H9 (cell line): ENCODE measurements at regions not wholly inside any gene's neighbourhood (a gene's known extent, or its start where the extent isn't known, plus 50 kb on each side); places are given as distances from the start of the nearest gene placed in this dataset.

Source experiments
- DNase-seq: peaks from one replicate; pipeline ENCODE4 v3.0.0-alpha.2; 2017
- H2AFZ ChIP-seq: one replicate; pipeline ENCODE4 v1.6.1; 2013; ENCODE audit warnings: mild to moderate bottlenecking, low read length, control low read depth, moderate library complexity
- H2AK5ac ChIP-seq: 2 replicates; pipeline ENCODE4 v1.6.1; 2013; ENCODE audit warnings: low read length, control low read depth, mixed read lengths; ENCODE audit not compliant: insufficient read length
- H2BK120ac ChIP-seq: one replicate; pipeline ENCODE4 v1.6.1; 2013; ENCODE audit warnings: low read depth, mild to moderate bottlenecking, low read length, control low read depth, inconsistent platforms; ENCODE audit not compliant: poor library complexity, severe bottlenecking
- H2BK12ac ChIP-seq: 2 replicates; pipeline ENCODE4 v1.6.1; 2013; ENCODE audit warnings: low read length, control low read depth, mixed read lengths, low read depth; ENCODE audit not compliant: insufficient read length
- H2BK15ac ChIP-seq: 2 replicates; pipeline ENCODE4 v1.6.1; 2013; ENCODE audit warnings: low read depth, low read length, control low read depth
- H2BK20ac ChIP-seq: one replicate; pipeline ENCODE4 v1.6.1; 2013; ENCODE audit warnings: low read depth, mild to moderate bottlenecking, low read length, control low read depth, inconsistent platforms; ENCODE audit not compliant: poor library complexity, severe bottlenecking
- H2BK5ac ChIP-seq: 2 replicates; pipeline ENCODE4 v1.6.1; 2013; ENCODE audit warnings: low read length, control low read depth, mixed read lengths; ENCODE audit not compliant: insufficient read length
- H3K14ac ChIP-seq: 2 replicates; pipeline ENCODE4 v1.6.1; 2013; ENCODE audit warnings: low read length, control low read depth; ENCODE audit not compliant: insufficient read depth
- H3K18ac ChIP-seq: 2 replicates; pipeline ENCODE4 v1.6.1; 2013; ENCODE audit warnings: low read depth, mild to moderate bottlenecking, mixed read lengths, low read length, control low read depth; ENCODE audit not compliant: insufficient read length
- H3K23ac ChIP-seq: 2 replicates; pipeline ENCODE4 v1.6.1; 2013; ENCODE audit warnings: low read length, control low read depth, mixed read lengths, low read depth; ENCODE audit not compliant: insufficient read length
- H3K23me2 ChIP-seq: 2 replicates; pipeline ENCODE4 v1.6.1; 2013; ENCODE audit warnings: low read depth, mild to moderate bottlenecking, mixed read lengths, low read length, control low read depth; ENCODE audit not compliant: insufficient read length, poor library complexity, severe bottlenecking
- H3K27ac ChIP-seq: 2 replicates; pipeline ENCODE4 v1.5.1; 2013; ENCODE audit warnings: low read length, control low read depth, mixed read lengths, low read depth; ENCODE audit not compliant: insufficient read length
- H3K27me3 ChIP-seq: 2 replicates; pipeline ENCODE4 v1.6.1; 2013; ENCODE audit warnings: low read length, control low read depth, inconsistent platforms; ENCODE audit not compliant: insufficient read depth
- H3K4ac ChIP-seq: 2 replicates; pipeline ENCODE4 v1.6.1; 2013; ENCODE audit warnings: low read depth, mild to moderate bottlenecking, control low read depth, inconsistent platforms, low read length, moderate library complexity
- H3K4me1 ChIP-seq: 2 replicates; pipeline ENCODE4 v1.6.1; 2013; ENCODE audit warnings: low read length, control low read depth, inconsistent platforms; ENCODE audit not compliant: insufficient read depth
- H3K4me2 ChIP-seq: 2 replicates; pipeline ENCODE4 v1.6.1; 2013; ENCODE audit warnings: low read length, control low read depth, mixed read lengths; ENCODE audit not compliant: insufficient read length, insufficient read depth
- H3K56ac ChIP-seq: 2 replicates; pipeline ENCODE4 v1.6.1; 2013; ENCODE audit warnings: low read depth, mild to moderate bottlenecking, mixed read lengths, low read length, control low read depth; ENCODE audit not compliant: insufficient read length
- H3K79me1 ChIP-seq: 2 replicates; pipeline ENCODE4 v1.6.1; 2013; ENCODE audit warnings: low read depth, mild to moderate bottlenecking, moderate library complexity, low read length, control low read depth, inconsistent platforms; ENCODE audit not compliant: insufficient read depth, poor library complexity, severe bottlenecking
- H3K79me2 ChIP-seq: 2 replicates; pipeline ENCODE4 v1.6.1; 2013; ENCODE audit warnings: low read length, control low read depth, inconsistent platforms; ENCODE audit not compliant: insufficient read depth
- H3K9ac ChIP-seq: 2 replicates; pipeline ENCODE4 v1.6.1; 2013; ENCODE audit warnings: low read length, control low read depth, mixed read lengths; ENCODE audit not compliant: insufficient read length; ENCODE audit errors: extremely low read depth
- H3K9me3 ChIP-seq: one replicate; pipeline ENCODE4 v1.6.1; 2013; ENCODE audit warnings: low read depth, low read length, inconsistent platforms; ENCODE audit not compliant: control insufficient read depth
- H3T11ph ChIP-seq: one replicate; pipeline ENCODE4 v1.6.1; 2013; ENCODE audit warnings: mild to moderate bottlenecking, low read length, control low read depth, inconsistent platforms
- H4K20me1 ChIP-seq: one replicate; pipeline ENCODE4 v1.6.1; 2013; ENCODE audit not compliant: control insufficient read depth, insufficient read length, insufficient read depth
- H4K5ac ChIP-seq: 2 replicates; pipeline ENCODE4 v1.6.1; 2013; ENCODE audit warnings: low read depth, mild to moderate bottlenecking, mixed read lengths, low read length, control low read depth; ENCODE audit not compliant: insufficient read length
- H4K8ac ChIP-seq: replicated peaks from 2 replicates; pipeline ENCODE4 v1.6.1; 2013; ENCODE audit warnings: low read length, control low read depth, mixed read lengths, low read depth; ENCODE audit not compliant: insufficient read length
- H4K91ac ChIP-seq: 2 replicates; pipeline ENCODE4 v1.6.1; 2013; ENCODE audit warnings: low read depth, mild to moderate bottlenecking, moderate library complexity, mixed read lengths, low read length, control low read depth; ENCODE audit not compliant: insufficient read length
- H3K27ac Mint-ChIP-seq, 3 experiments: 2 replicates in 2 of 3; 3 replicates in 1 of 3; pipeline ENCODE4 v1.8.0; 2020 to 2021; ENCODE audit warnings: mixed read lengths in 3 of 3, mild to moderate bottlenecking in 1 of 3, moderate library complexity in 1 of 3
- H3K27me3 Mint-ChIP-seq: 2 replicates; pipeline ENCODE4 v1.8.0; 2021; ENCODE audit warnings: low read depth, mild to moderate bottlenecking, moderate library complexity, mixed read lengths
- H3K36me3 Mint-ChIP-seq, 3 experiments: 2 replicates in 2 of 3; 3 replicates in 1 of 3; pipeline ENCODE4 v1.8.0; 2020 to 2021; ENCODE audit warnings: low read depth in 3 of 3, mixed read lengths in 3 of 3; ENCODE audit not compliant: insufficient read depth in 1 of 3
- H3K4me1 Mint-ChIP-seq, 2 experiments: 2 replicates each; pipeline ENCODE4 v1.8.0; 2020; ENCODE audit warnings: mixed read lengths in 2 of 2
- H3K4me3 Mint-ChIP-seq, 2 experiments: 2 replicates in 1 of 2; 3 replicates in 1 of 2; pipeline ENCODE4 v1.8.0; 2020 to 2021; ENCODE audit warnings: mild to moderate bottlenecking in 2 of 2, mixed read lengths in 2 of 2, moderate library complexity in 1 of 2
- H3K9me3 Mint-ChIP-seq, 2 experiments: 2 replicates in 1 of 2; 3 replicates in 1 of 2; pipeline ENCODE4 v1.8.0; 2020; ENCODE audit warnings: mild to moderate bottlenecking in 2 of 2, mixed read lengths in 2 of 2, moderate library complexity in 1 of 2
- CTCF ChIP-seq: fragments of 200-600 bp; sonication (generic); conservative IDR thresholded peaks from 3 replicates; pipeline ENCODE4 v1.8.0; 2021; ENCODE audit warnings: antibody characterized with exemption, mild to moderate bottlenecking
- WGBS: extraction: QIAGEN DNeasy Blood & Tissue Kit; methylation state at CpG from one replicate; pipeline ENCODE4 v1.1.7; 2013; ENCODE audit warnings: missing lambda C conversion rate, low lambda C conversion rate, mixed read lengths; ENCODE audit not compliant: insufficient read length; ENCODE audit errors: extremely low coverage; 5-methylcytosine and 5-hydroxymethylcytosine counted together

GRCh38 chr5:68757626-68758212 lies 336.1 kb upstream of the SLC30A5 start:
- no peaks in the 10 kb centered on the region for H3K79me2 ChIP-seq
- no peak overlapping the region for H3K14ac ChIP-seq
- no peak overlapping the region for H3T11ph ChIP-seq
- WGBS: no CpG with 5 or more reads among the region's 1 CpG
- Mint-ChIP-seq H3K36me3 (peaks cover 0 to 13% (median 0%) of the 10 kb centered on the region in 3 experiments; a peak in 3 of 7 replicates), H3K4me3 (no peak overlapping the region), H3K4me1 (no peaks in the 10 kb centered on the region), H3K27me3 (no peaks in the 10 kb centered on the region), H3K9me3 (peaks cover 9 to 11% of the 10 kb centered on the region in 2 experiments; a peak in 3 of 5 replicates), H3K27ac (no peak overlapping the region)
- no peak overlapping the region for H2AK5ac ChIP-seq
- no peak overlapping the region for H4K8ac ChIP-seq
- no peaks in the 10 kb centered on the region for H3K27me3 ChIP-seq
- H3K9me3 ChIP-seq: no peaks in the 10 kb centered on the region
- no peak overlapping the region for H3K4ac ChIP-seq
- no peaks in the 10 kb centered on the region for H3K23me2 ChIP-seq
- no peaks in the 10 kb centered on the region for H3K79me1 ChIP-seq
- no peak overlapping the region for H2BK5ac ChIP-seq
- H3K56ac ChIP-seq: no peak overlapping the region
- no peak overlapping the region for H4K91ac ChIP-seq
- H2BK120ac ChIP-seq: no peak overlapping the region
- H3K4me2 ChIP-seq: no peak overlapping the region
- no peak overlapping the region for H3K9ac ChIP-seq
- H2BK15ac ChIP-seq: no peak overlapping the region
- no peaks in the 10 kb centered on the region for H3K4me1 ChIP-seq
- H2AFZ ChIP-seq: no peak overlapping the region
- DNase-seq: no peak
- no peak overlapping the region for H3K27ac ChIP-seq
- no peak for TF ChIP-seq CTCF
- no peak overlapping the region for H3K18ac ChIP-seq
- H4K5ac ChIP-seq: no peak overlapping the region
- no peak overlapping the region for H2BK20ac ChIP-seq
- no peak overlapping the region for H2BK12ac ChIP-seq
- no peak overlapping the region for H3K23ac ChIP-seq
- no peaks in the 10 kb centered on the region for H4K20me1 ChIP-seq
